ENCODE measurements at regions not wholly inside any gene's neighbourhood (a gene's known extent, or its start where the extent isn't known, plus 50 kb on each side); places are given as distances from the start of the nearest gene placed in this dataset.

- H3K27ac Mint-ChIP-seq: no peak overlapping the region
- TF ChIP-seq, protein P1, sequence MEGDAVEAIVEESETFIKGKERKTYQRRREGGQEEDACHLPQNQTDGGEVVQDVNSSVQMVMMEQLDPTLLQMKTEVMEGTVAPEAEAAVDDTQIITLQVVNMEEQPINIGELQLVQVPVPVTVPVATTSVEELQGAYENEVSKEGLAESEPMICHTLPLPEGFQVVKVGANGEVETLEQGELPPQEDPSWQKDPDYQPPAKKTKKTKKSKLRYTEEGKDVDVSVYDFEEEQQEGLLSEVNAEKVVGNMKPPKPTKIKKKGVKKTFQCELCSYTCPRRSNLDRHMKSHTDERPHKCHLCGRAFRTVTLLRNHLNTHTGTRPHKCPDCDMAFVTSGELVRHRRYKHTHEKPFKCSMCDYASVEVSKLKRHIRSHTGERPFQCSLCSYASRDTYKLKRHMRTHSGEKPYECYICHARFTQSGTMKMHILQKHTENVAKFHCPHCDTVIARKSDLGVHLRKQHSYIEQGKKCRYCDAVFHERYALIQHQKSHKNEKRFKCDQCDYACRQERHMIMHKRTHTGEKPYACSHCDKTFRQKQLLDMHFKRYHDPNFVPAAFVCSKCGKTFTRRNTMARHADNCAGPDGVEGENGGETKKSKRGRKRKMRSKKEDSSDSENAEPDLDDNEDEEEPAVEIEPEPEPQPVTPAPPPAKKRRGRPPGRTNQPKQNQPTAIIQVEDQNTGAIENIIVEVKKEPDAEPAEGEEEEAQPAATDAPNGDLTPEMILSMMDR (IDR thresholded peaks at IDR 0.05): no peak
- peaks cover 5% of the 10 kb centered on the region for H3K4me1 Mint-ChIP-seq
These were observed 78.8 kb upstream of the PRPS1 start for GRCh38 chrX:107549504-107549903.

GRCh38 chrX:107551546-107551945 is 76.8 kb upstream of the PRPS1 start:
- Mint-ChIP-seq H3K27me3 (ENCODE audit: low read depth, poor library complexity) (peaks cover 8% of the 10 kb centered on the region), H3K4me1 (peaks cover 5% of the 10 kb centered on the region), H3K9me3 (peaks cover 26% of the 10 kb centered on the region), H3K27ac (no peak overlapping the region), H3K36me3 (ENCODE audit: low read depth) (no peaks in the 10 kb centered on the region), H3K4me3 (no peak overlapping the region)
- no peak for DNase-seq
- TF ChIP-seq, protein P1 (IDR thresholded peaks at IDR 0.05): no peak

More at GRCh38 chrX:107549504-107549903, 78.8 kb upstream of the PRPS1 start:
- H3K36me3 Mint-ChIP-seq (ENCODE audit: low read depth): no peaks in the 10 kb centered on the region
- no peak overlapping the region for H3K4me3 Mint-ChIP-seq
- peaks cover 26% of the 10 kb centered on the region for H3K9me3 Mint-ChIP-seq
- H3K27me3 Mint-ChIP-seq (ENCODE audit: low read depth, poor library complexity): peaks cover 8% of the 10 kb centered on the region
- no peak for DNase-seq

GRCh38 chrX:107552930-107553329 is 75.4 kb upstream of the PRPS1 start:
- Mint-ChIP-seq H3K4me1 (peaks cover 5% of the 10 kb centered on the region), H3K27me3 (ENCODE audit: low read depth, poor library complexity) (peaks cover 8% of the 10 kb centered on the region), H3K36me3 (ENCODE audit: low read depth) (no peaks in the 10 kb centered on the region), H3K27ac (no peak overlapping the region), H3K4me3 (no peak overlapping the region), H3K9me3 (peaks cover 13% of the 10 kb centered on the region)
- DNase-seq: no peak
- TF ChIP-seq, protein P1 (IDR thresholded peaks at IDR 0.05): no peak

GRCh38 chrX:107556967-107557366 is 71.3 kb upstream of the PRPS1 start:
- no peak overlapping the region for H3K27ac Mint-ChIP-seq
- DNase-seq: no peak
- H3K4me1 Mint-ChIP-seq: peaks cover 12% of the 10 kb centered on the region
- no peak overlapping the region for H3K4me3 Mint-ChIP-seq
- peaks cover 6% of the 10 kb centered on the region for H3K9me3 Mint-ChIP-seq
- TF ChIP-seq, protein P1 (IDR thresholded peaks at IDR 0.05): no peak
- no peaks in the 10 kb centered on the region for H3K27me3 Mint-ChIP-seq (ENCODE audit: low read depth, poor library complexity)
- no peaks in the 10 kb centered on the region for H3K36me3 Mint-ChIP-seq (ENCODE audit: low read depth)

DNA sequence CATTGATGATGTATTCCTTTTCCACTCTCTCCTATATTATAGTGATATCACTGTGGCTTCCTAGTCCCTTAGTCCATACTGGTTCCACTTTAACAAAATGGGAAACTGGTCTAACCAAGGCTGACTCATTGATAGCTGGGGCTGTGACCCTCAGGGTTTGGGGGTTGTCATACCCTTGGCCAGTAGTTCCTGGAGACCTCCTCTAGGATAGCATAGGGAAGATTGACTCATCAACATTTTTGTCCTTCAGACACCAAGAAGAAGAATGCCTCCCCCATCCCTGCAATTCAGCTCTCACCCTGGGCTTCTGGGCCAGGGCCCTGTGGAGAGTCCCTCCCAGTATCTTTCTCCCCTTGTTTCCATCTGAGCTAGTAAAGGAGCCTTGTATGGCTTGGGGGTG is 68.8 kb upstream of the PRPS1 start:
- peaks cover 16% of the 10 kb centered on the region for H3K9me3 Mint-ChIP-seq
- TF ChIP-seq, protein P1 (IDR thresholded peaks at IDR 0.05): no peak
- H3K4me1 Mint-ChIP-seq: peaks cover 31% of the 10 kb centered on the region
- no peak overlapping the region for H3K27ac Mint-ChIP-seq
- peaks cover 3% of the 10 kb centered on the region for H3K27me3 Mint-ChIP-seq (ENCODE audit: low read depth, poor library complexity)
- H3K4me3 Mint-ChIP-seq: no peak overlapping the region
- no peak for DNase-seq
- no peaks in the 10 kb centered on the region for H3K36me3 Mint-ChIP-seq (ENCODE audit: low read depth)

DNA sequence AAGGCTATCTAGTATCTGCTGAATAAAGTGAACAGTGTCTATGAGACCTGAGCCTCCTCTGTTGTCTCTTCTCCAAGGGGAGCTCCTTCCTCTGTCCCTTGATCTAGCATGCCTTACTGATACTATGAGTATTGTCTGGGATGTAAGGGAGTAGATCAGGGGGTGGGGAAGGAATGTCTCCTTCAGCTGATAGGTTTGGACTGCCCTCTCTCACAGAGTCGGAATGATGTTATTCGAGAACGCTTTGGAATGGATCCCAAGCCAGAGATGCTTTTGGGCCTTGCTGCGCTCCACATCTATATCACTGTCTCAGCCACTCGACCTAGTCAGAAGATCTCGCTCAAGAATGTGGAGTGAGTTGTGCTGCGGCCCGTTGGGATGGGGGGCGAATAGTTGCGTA is 68.3 kb upstream of the PRPS1 start:
- peaks cover 16% of the 10 kb centered on the region for H3K9me3 Mint-ChIP-seq
- peaks cover 31% of the 10 kb centered on the region for H3K4me1 Mint-ChIP-seq
- no peaks in the 10 kb centered on the region for H3K36me3 Mint-ChIP-seq (ENCODE audit: low read depth)
- TF ChIP-seq, protein P1 (IDR thresholded peaks at IDR 0.05): no peak
- peaks cover 3% of the 10 kb centered on the region for H3K27me3 Mint-ChIP-seq (ENCODE audit: low read depth, poor library complexity)
- H3K27ac Mint-ChIP-seq: no peak overlapping the region
- H3K4me3 Mint-ChIP-seq: no peak overlapping the region
- DNase-seq: no peak
